ENCODE measurements at regions not wholly inside any gene's neighbourhood (a gene's known extent, or its start where the extent isn't known, plus 50 kb on each side); places are given as distances from the start of the nearest gene placed in this dataset.
"Not testable (repeated sequence)": the region's sequence is repeated elsewhere in the genome, so short reads cannot be mapped to it uniquely, and the experiment has no call there.

DNA sequence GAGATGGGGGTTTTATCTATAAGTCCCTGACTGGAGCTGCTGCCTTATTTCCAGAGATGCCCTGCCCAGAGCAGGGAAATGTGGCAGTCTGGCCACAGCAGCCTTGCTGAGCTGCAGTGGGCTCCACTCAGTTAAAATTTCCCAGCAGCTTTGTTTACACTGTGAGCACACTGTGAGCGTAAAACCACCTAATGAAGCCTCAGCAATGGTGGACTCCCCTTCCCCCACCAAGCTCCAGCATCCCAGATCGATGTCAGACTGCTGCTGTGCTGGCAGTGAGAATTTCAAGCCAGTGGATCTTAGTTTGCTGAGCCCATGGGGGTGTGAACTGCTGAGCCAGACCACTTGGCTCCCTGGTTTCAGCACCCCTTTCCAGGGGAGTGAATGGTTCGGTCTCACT, 208.7 kb upstream of the RAI14 start:
- FAIRE-seq: no peak
- DNase-seq (ENCODE audit: insufficient read length, low spot score): no peak
- no peak for TF ChIP-seq PAX5 (IDR thresholded peaks at IDR 0.05; ENCODE audit: insufficient read depth, low read length, severe bottlenecking)
- no peak for TF ChIP-seq SPI1 (IDR thresholded peaks at IDR 0.05; ENCODE audit: low read depth, low read length)
- TF ChIP-seq POU2F2 (IDR thresholded peaks at IDR 0.05; ENCODE audit: low read depth, low read length): no peak
- no peak for TF ChIP-seq TAF1 (IDR thresholded peaks at IDR 0.05; ENCODE audit: low read depth, low read length)
- no peak for TF ChIP-seq POLR2AphosphoS5 (IDR thresholded peaks at IDR 0.05; ENCODE audit: low read depth, low read length)
- TF ChIP-seq POLR2A (IDR thresholded peaks at IDR 0.05; ENCODE audit: low read depth, low read length): no peak

DNA sequence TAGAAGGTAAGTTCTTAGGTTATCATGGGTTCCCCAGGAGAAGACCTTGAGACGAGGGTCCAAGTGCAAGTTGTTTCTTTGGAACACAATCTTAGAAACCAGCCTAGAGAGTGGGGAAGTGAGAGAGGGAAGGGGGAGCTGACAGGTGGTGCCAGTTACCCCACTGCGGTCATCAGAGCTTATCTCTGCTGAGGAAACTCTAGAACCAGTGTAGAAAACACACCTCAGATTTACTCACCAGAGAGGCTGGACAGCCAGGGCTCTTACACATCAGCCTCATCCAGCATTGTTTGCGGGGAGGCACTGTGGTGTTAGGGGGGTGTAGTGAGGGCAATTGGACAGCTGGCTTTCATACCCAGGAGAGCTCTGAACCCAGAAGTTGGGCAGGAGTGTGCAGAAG, 206.5 kb upstream of the RAI14 start:
- TF ChIP-seq SPI1 (IDR thresholded peaks at IDR 0.05; ENCODE audit: low read depth, low read length): no peak
- no peak for TF ChIP-seq POLR2AphosphoS5 (IDR thresholded peaks at IDR 0.05; ENCODE audit: low read depth, low read length)
- no peak for TF ChIP-seq TAF1 (IDR thresholded peaks at IDR 0.05; ENCODE audit: low read depth, low read length)
- TF ChIP-seq PAX5 (IDR thresholded peaks at IDR 0.05; ENCODE audit: insufficient read depth, low read length, severe bottlenecking): no peak
- TF ChIP-seq POU2F2 (IDR thresholded peaks at IDR 0.05; ENCODE audit: low read depth, low read length): no peak
- no peak for TF ChIP-seq POLR2A (IDR thresholded peaks at IDR 0.05; ENCODE audit: low read depth, low read length)
- DNase-seq (ENCODE audit: insufficient read length, low spot score) (no peak), FAIRE-seq (no peak)

DNA sequence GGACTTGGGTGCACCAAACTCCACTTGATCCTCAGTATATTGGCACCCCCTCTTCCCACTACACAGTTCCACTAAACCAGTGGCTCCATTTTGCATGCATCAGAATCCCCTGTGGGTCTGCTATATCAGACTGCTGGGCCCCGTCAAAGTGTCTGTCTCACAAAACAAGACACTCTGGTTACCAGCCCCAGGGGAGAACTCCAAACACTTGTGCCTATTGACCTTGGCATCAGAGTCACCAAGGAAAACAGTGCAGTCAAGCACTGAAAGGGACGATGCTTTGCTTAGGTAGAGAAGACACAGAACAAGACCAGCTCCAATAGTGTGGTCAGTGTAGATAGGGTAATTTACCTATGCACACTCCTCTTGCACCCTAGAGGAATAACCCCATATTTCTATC, 205.8 kb upstream of the RAI14 start:
- TF ChIP-seq TAF1 (IDR thresholded peaks at IDR 0.05; ENCODE audit: low read depth, low read length) (no peak), PAX5 (IDR thresholded peaks at IDR 0.05; ENCODE audit: insufficient read depth, low read length, severe bottlenecking) (no peak), POLR2A (IDR thresholded peaks at IDR 0.05; ENCODE audit: low read depth, low read length) (no peak), POLR2AphosphoS5 (IDR thresholded peaks at IDR 0.05; ENCODE audit: low read depth, low read length) (no peak), POU2F2 (IDR thresholded peaks at IDR 0.05; ENCODE audit: low read depth, low read length) (no peak), SPI1 (IDR thresholded peaks at IDR 0.05; ENCODE audit: low read depth, low read length) (no peak)
- DNase-seq (ENCODE audit: insufficient read length, low spot score): no peak
- FAIRE-seq: no peak

DNA sequence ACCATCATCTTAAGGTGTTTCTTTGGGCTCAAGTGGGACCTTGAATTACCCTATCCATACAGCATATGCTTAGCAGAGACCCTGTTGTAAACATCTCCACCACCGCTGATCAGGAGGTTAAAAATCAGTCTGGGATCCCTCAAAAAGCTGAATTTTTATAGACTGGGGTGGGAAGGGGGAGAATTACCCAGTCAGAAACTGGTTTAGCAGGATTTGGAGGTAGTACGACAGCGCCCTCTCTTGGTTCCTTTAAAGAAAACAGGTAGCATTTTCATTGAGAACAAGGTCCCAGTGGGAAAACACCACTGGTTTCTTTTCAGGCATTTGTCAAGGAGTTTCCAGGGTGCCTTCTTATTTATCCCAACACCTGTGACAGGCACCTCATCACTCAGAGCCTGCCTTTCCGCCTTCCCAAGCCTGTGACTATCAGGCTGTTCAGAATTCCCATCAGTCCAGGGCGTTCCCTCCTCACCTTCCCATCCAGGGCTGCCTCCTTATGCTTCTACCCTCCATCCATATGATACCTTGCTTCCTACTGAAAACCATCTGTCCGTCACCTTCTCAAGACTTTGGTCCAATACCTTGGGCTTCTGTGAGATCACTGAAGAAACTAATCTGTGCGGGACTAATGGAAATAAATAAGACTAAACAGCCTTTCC, 203.8 kb upstream of the RAI14 start:
- TF ChIP-seq POLR2AphosphoS5 (IDR thresholded peaks at IDR 0.05; ENCODE audit: low read depth, low read length): no peak
- no peak for TF ChIP-seq TAF1 (IDR thresholded peaks at IDR 0.05; ENCODE audit: low read depth, low read length)
- TF ChIP-seq PAX5 (IDR thresholded peaks at IDR 0.05; ENCODE audit: insufficient read depth, low read length, severe bottlenecking): no peak
- no peak for TF ChIP-seq POLR2A (IDR thresholded peaks at IDR 0.05; ENCODE audit: low read depth, low read length)
- no peak for TF ChIP-seq POU2F2 (IDR thresholded peaks at IDR 0.05; ENCODE audit: low read depth, low read length)
- no peak for TF ChIP-seq SPI1 (IDR thresholded peaks at IDR 0.05; ENCODE audit: low read depth, low read length)
- FAIRE-seq: no peak
- no peak for DNase-seq (ENCODE audit: insufficient read length, low spot score)

DNA sequence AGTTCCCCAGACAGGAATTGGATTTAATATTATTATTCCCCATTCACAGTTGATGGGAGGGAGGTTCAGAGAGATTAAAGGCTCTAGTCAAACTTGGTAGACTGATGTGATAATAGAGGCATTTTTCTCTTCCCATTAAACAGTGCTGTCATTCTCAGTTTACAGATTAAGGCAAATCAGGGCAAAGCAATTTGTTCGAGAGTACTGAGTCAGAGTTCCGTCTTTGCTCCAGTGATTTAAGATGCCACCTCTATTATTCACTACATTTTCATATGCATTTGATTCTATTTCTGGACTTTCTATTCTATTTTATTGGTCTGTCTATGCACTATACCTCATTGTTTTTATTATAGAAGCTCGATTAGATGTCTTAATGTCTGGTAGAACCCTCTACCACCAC, 201.0 kb upstream of the RAI14 start:
- DNase-seq (ENCODE audit: insufficient read length, low spot score): no peak
- TF ChIP-seq PAX5 (IDR thresholded peaks at IDR 0.05; ENCODE audit: insufficient read depth, low read length, severe bottlenecking) (no peak), POU2F2 (IDR thresholded peaks at IDR 0.05; ENCODE audit: low read depth, low read length) (no peak), TAF1 (IDR thresholded peaks at IDR 0.05; ENCODE audit: low read depth, low read length) (no peak)
- FAIRE-seq: no peak

DNA sequence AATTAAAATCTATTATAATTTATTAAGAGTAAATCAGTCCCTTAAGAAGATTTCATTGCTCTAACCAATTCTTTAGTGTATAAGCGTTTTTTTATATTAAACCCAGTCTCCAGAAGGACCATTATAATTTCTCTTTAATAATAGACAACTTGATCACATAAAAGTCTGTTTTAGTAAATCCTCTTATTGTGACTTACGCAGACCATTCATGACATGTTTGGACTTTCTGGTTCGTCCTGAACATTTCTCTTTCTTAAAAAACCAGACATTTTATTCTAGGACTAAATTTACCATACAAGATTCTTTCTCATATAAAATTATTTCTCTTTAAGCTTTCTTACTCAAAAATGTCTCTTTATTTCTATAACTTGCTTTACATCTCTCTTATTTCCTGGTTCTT, 196.2 kb upstream of the RAI14 start:
- FAIRE-seq: no peak
- TF ChIP-seq PAX5 (IDR thresholded peaks at IDR 0.05; ENCODE audit: insufficient read depth, low read length, severe bottlenecking): no peak
- no peak for TF ChIP-seq POLR2AphosphoS5 (IDR thresholded peaks at IDR 0.05; ENCODE audit: low read depth, low read length)
- no peak for TF ChIP-seq POU2F2 (IDR thresholded peaks at IDR 0.05; ENCODE audit: low read depth, low read length)
- TF ChIP-seq SPI1 (IDR thresholded peaks at IDR 0.05; ENCODE audit: low read depth, low read length): no peak
- TF ChIP-seq POLR2A (IDR thresholded peaks at IDR 0.05; ENCODE audit: low read depth, low read length): no peak
- no peak for TF ChIP-seq TAF1 (IDR thresholded peaks at IDR 0.05; ENCODE audit: low read depth, low read length)
- DNase-seq (ENCODE audit: insufficient read length, low spot score): no peak

DNA sequence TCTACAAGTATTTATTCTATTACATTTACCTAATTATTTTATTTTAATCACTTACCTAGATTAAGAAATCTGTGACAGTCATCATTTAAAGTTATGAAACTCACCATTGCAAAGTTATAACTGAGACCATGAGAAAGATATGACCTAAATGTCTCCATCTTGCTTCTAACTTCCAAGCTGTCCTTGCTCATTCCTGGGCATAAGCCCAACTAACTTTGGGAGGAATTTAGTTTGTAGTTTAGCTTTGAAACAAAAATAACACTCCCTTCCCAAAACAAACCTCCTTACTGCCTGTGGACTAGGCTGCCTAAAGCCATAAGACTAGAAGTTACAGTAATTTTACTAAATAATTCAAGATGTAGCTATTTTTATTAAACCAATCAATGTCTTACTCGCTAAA, 195.6 kb upstream of the RAI14 start:
- FAIRE-seq: no peak
- TF ChIP-seq TAF1 (IDR thresholded peaks at IDR 0.05; ENCODE audit: low read depth, low read length): no peak
- no peak for TF ChIP-seq POLR2A (IDR thresholded peaks at IDR 0.05; ENCODE audit: low read depth, low read length)
- TF ChIP-seq POLR2AphosphoS5 (IDR thresholded peaks at IDR 0.05; ENCODE audit: low read depth, low read length): no peak
- TF ChIP-seq PAX5 (IDR thresholded peaks at IDR 0.05; ENCODE audit: insufficient read depth, low read length, severe bottlenecking): no peak
- no peak for TF ChIP-seq SPI1 (IDR thresholded peaks at IDR 0.05; ENCODE audit: low read depth, low read length)
- no peak for TF ChIP-seq POU2F2 (IDR thresholded peaks at IDR 0.05; ENCODE audit: low read depth, low read length)
- DNase-seq (ENCODE audit: insufficient read length, low spot score): no peak

DNA sequence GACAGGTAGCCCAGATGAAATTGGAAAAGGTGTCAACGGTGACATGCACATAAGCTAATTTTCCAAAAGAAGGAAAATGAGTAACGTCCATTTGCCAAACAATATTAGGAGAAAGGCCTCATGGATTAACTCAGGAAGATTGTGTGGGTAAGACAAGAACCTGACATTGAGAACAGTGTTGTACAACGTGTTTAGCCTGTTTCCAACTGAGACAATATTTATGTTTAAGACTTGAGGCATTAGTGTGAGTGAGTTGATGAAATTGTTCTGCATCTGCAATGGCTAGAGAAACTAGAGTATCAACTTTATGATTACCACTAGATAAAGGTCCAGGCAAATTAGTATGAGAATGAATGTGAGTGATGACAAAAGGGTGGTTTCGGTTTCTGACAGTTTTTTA, 191.3 kb upstream of the RAI14 start:
- no peak for DNase-seq (ENCODE audit: insufficient read length, low spot score)
- TF ChIP-seq TAF1 (IDR thresholded peaks at IDR 0.05; ENCODE audit: low read depth, low read length): no peak
- TF ChIP-seq POLR2AphosphoS5 (IDR thresholded peaks at IDR 0.05; ENCODE audit: low read depth, low read length): no peak
- TF ChIP-seq PAX5 (IDR thresholded peaks at IDR 0.05; ENCODE audit: insufficient read depth, low read length, severe bottlenecking): no peak
- TF ChIP-seq SPI1 (IDR thresholded peaks at IDR 0.05; ENCODE audit: low read depth, low read length): no peak
- no peak for TF ChIP-seq POLR2A (IDR thresholded peaks at IDR 0.05; ENCODE audit: low read depth, low read length)
- no peak for TF ChIP-seq POU2F2 (IDR thresholded peaks at IDR 0.05; ENCODE audit: low read depth, low read length)
- no peak for FAIRE-seq

DNA sequence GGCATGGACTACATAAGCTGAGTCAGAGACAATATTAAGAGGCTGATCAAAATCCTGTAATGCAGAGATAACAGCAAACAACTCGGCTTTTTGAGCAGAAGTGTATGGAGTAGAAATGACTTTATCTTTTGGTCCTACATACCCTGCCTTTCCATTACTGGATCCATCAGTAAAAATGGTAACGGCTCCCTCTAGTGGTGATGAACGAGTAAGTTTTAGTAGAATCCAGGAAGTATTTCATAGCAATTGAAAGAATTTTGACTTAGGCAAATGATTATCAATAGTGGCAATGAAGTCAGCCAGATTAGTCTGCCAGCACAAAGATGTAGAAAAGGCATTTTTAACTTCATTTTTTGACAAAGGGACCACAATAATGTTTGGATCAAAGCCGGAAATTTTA, 190.8 kb upstream of the RAI14 start:
- not testable (repeated sequence) for DNase-seq (ENCODE audit: insufficient read length, low spot score); FAIRE-seq

DNA sequence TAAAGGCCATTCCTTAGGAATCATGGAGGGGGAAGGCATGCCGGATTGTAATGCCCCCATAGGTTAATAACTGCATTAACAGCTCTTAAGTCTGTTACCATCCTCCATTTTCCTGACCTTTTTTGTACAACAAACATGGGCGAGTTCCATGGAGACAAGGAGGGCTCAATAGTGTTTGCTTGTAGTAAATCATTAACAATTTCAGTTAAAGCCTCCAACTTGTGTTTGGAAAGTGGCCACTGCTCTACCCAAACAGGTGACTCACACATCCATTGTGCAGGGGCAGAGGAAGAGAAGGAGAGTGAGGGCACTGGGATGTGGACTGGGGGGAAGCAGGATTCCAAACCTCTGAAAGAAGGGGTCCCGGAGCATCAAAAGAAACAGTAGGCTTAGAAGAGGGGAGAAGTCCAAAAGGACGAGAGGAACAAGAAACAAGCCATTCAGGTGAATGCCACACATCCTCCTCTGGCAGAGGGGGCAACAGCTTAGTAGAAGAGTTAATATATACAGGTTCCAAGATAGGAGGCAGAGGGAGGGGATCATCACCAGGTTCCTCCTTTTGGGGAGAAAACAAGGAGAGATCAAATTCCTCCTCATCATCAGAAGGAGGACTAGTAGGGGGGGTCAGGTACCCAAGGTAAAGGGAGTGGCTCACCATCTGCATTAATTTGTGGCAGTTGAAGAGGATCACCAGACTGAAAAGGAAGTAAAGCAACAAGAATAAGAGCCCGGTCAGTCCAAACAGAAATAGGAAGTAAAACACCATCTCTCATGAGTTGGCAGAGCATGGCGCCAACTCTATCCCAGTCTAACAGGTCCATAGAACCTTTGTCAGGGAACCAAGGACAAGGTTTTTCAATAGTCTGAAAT, 189.4 kb upstream of the RAI14 start:
- not testable (repeated sequence) for FAIRE-seq; DNase-seq (ENCODE audit: insufficient read length, low spot score)

All from GM12891 (cell line).